GM12891 (cell line): ENCODE measurements at regions not wholly inside any gene's neighbourhood (a gene's known extent, or its start where the extent isn't known, plus 50 kb on each side); places are given as distances from the start of the nearest gene placed in this dataset.

ENCODE experiments used
- DNase-seq: peaks from one replicate; pipeline ENCODE4 v3.0.0; 2011; ENCODE audit warnings: low spot score; ENCODE audit not compliant: insufficient read length
- FAIRE-seq: peaks from 2 replicates; lab custom pipeline; 2011; peaks lifted over from hg19 to GRCh38; lab: Jason Lieb, UNC
- PAX5 ChIP-seq: IDR thresholded peaks from 2 replicates; pipeline ENCODE4 v1.6.1; 2011; ENCODE audit warnings: low read length, moderate library complexity, mild to moderate bottlenecking; ENCODE audit not compliant: insufficient read depth, severe bottlenecking
- POLR2A ChIP-seq: IDR thresholded peaks from 2 replicates; pipeline ENCODE4 v1.6.1; 2011; ENCODE audit warnings: low read depth, low read length, control low read depth
- POLR2AphosphoS5 ChIP-seq: IDR thresholded peaks from 2 replicates; pipeline ENCODE4 v1.6.1; 2011; ENCODE audit warnings: low read depth, low read length, control low read depth
- POU2F2 ChIP-seq: IDR thresholded peaks from 2 replicates; pipeline ENCODE4 v1.6.1; 2011; ENCODE audit warnings: low read depth, mild to moderate bottlenecking, control low read depth, low read length, moderate library complexity
- SPI1 ChIP-seq: IDR thresholded peaks from 2 replicates; pipeline ENCODE4 v1.6.1; 2011; ENCODE audit warnings: low read depth, low read length, control low read depth
- TAF1 ChIP-seq: IDR thresholded peaks from 2 replicates; pipeline ENCODE4 v1.6.1; 2011; ENCODE audit warnings: low read depth, low read length, control low read depth

GRCh38 chr13:80552851-80553440 lies 212.0 kb upstream of the SPRY2 start:
- TF ChIP-seq POLR2A, result no peak
- TF ChIP-seq POLR2AphosphoS5, result no peak
- no peak for TF ChIP-seq TAF1
- TF ChIP-seq POU2F2, result no peak
- no peak for TF ChIP-seq SPI1
- no peak for TF ChIP-seq PAX5
- FAIRE-seq, result no peak

GRCh38 chr13:80551650-80552497 lies 210.9 kb upstream of the SPRY2 start:
- TF ChIP-seq TAF1, result no peak
- TF ChIP-seq PAX5, result no peak
- TF ChIP-seq SPI1, result no peak
- no peak for TF ChIP-seq POLR2A
- TF ChIP-seq POU2F2, result no peak
- TF ChIP-seq POLR2AphosphoS5, result no peak
- no peak for DNase-seq
- FAIRE-seq, result no peak

More at GRCh38 chr13:80552851-80553440, 212.0 kb upstream of the SPRY2 start:
- DNase-seq, result no peak

- FAIRE-seq, result no peak
- TF ChIP-seq POU2F2, result no peak
- TF ChIP-seq SPI1, result no peak
- TF ChIP-seq POLR2A, result no peak
- TF ChIP-seq PAX5, result no peak
- no peak for TF ChIP-seq TAF1
- TF ChIP-seq POLR2AphosphoS5, result no peak
- DNase-seq, result no peak
Measured at GRCh38 chr13:80550971-80551441, 210.1 kb upstream of the SPRY2 start.

- FAIRE-seq (no peak), DNase-seq (no peak)
- TF ChIP-seq POU2F2 (no peak), TAF1 (no peak), PAX5 (no peak), POLR2A (no peak), SPI1 (no peak), POLR2AphosphoS5 (no peak)
Measured at GRCh38 chr13:80548915-80549314, 208.0 kb upstream of the SPRY2 start.

GRCh38 chr13:80547885-80548825 lies 207.2 kb upstream of the SPRY2 start:
- DNase-seq (no peak), FAIRE-seq (no peak)
- TF ChIP-seq POLR2AphosphoS5 (no peak), TAF1 (no peak), PAX5 (no peak)

- no peak for DNase-seq
- no peak for FAIRE-seq
- TF ChIP-seq PAX5 (no peak), POU2F2 (no peak), POLR2AphosphoS5 (no peak), TAF1 (no peak), SPI1 (no peak), POLR2A (no peak)
Measured at GRCh38 chr13:80547341-80547740, 206.4 kb upstream of the SPRY2 start.

- no peak for DNase-seq
- FAIRE-seq, result no peak
- TF ChIP-seq POLR2AphosphoS5 (no peak), SPI1 (no peak), TAF1 (no peak), PAX5 (no peak), POU2F2 (no peak), POLR2A (no peak)
Measured at GRCh38 chr13:80533175-80533574, 192.2 kb upstream of the SPRY2 start.

GRCh38 chr13:80530902-80531301 lies 190.0 kb upstream of the SPRY2 start:
- no peak for DNase-seq
- no peak for FAIRE-seq
- no peak for TF ChIP-seq POU2F2
- TF ChIP-seq SPI1, result no peak
- TF ChIP-seq POLR2AphosphoS5, result no peak
- no peak for TF ChIP-seq TAF1
- no peak for TF ChIP-seq PAX5
- TF ChIP-seq POLR2A, result no peak

- no peak for FAIRE-seq
- DNase-seq, result no peak
- TF ChIP-seq POLR2AphosphoS5, result no peak
- TF ChIP-seq POU2F2, result no peak
- no peak for TF ChIP-seq PAX5
- no peak for TF ChIP-seq SPI1
- no peak for TF ChIP-seq TAF1
- no peak for TF ChIP-seq POLR2A
Measured at GRCh38 chr13:80530191-80530590, 189.3 kb upstream of the SPRY2 start.
